GM21526 (cell line): ENCODE measurements at regions not wholly inside any gene's neighbourhood (a gene's known extent, or its start where the extent isn't known, plus 50 kb on each side); places are given as distances from the start of the nearest gene placed in this dataset.
A peak's percentile ranks its signal among the peaks of the same experiment; 100 is the strongest.

Source experiments
- ATAC-seq: cut with Tn5 transposase; IDR thresholded peaks from one replicate; pipeline ENCODE4 v1.9.1; 2021; ENCODE audit warnings: moderate library complexity; ENCODE audit not compliant: unreplicated experiment, low FRiP score

GRCh38 chr2:8080063-8080462 is 601.8 kb upstream of the ID2 start:
- ATAC-seq, result no peak

GRCh38 chr2:8081130-8081529 is 600.7 kb upstream of the ID2 start:
- ATAC-seq, result no peak

- no peak for ATAC-seq
Measured at GRCh38 chr2:8082840-8083239, 599.0 kb upstream of the ID2 start.

- no peak for ATAC-seq
Measured at GRCh38 chr2:8086357-8086756, 595.5 kb upstream of the ID2 start.

GRCh38 chr2:8086796-8087479 is 594.9 kb upstream of the ID2 start:
- ATAC-seq, result no peak

GRCh38 chr2:8087480-8087840 is 594.4 kb upstream of the ID2 start:
- ATAC-seq, result no peak

GRCh38 chr2:8088810-8089209 is 593.0 kb upstream of the ID2 start:
- ATAC-seq, result no peak

GRCh38 chr2:8089596-8089995 is 592.3 kb upstream of the ID2 start:
- no peak for ATAC-seq

GRCh38 chr2:8090748-8091700 is 590.8 kb upstream of the ID2 start:
- peak; percentile 61 for ATAC-seq

GRCh38 chr2:8094526-8094925 is 587.3 kb upstream of the ID2 start:
- ATAC-seq, result no peak

GRCh38 chr2:8095978-8096377 is 585.9 kb upstream of the ID2 start:
- ATAC-seq, result no peak

GRCh38 chr2:8096484-8096883 is 585.4 kb upstream of the ID2 start:
- ATAC-seq, result no peak

GRCh38 chr2:8098476-8099266 is 583.2 kb upstream of the ID2 start:
- ATAC-seq, result no peak

- ATAC-seq, result no peak
Measured at GRCh38 chr2:8099267-8099582, 582.6 kb upstream of the ID2 start.

- ATAC-seq, result no peak
Measured at GRCh38 chr2:8101614-8102277, 580.1 kb upstream of the ID2 start.

GRCh38 chr2:8102470-8102869 is 579.4 kb upstream of the ID2 start:
- no peak for ATAC-seq

- ATAC-seq, result no peak
Measured at GRCh38 chr2:8103085-8103708, 578.7 kb upstream of the ID2 start.

- ATAC-seq, result no peak
Measured at GRCh38 chr2:8107150-8107549, 574.7 kb upstream of the ID2 start.

- no peak for ATAC-seq
Measured at GRCh38 chr2:8107621-8108378, 574.1 kb upstream of the ID2 start.

- ATAC-seq, result no peak
Measured at GRCh38 chr2:8110716-8111115, 571.1 kb upstream of the ID2 start.
